ENCODE measurements at regions not wholly inside any gene's neighbourhood (a gene's known extent, or its start where the extent isn't known, plus 50 kb on each side); places are given as distances from the start of the nearest gene placed in this dataset.

GRCh38 chr4:155521382-155521781 lies 144.6 kb upstream of the MAP9 start:
- no peak for TF ChIP-seq POLR2A (IDR thresholded peaks at IDR 0.05; ENCODE audit: low read depth, low read length)
- TF ChIP-seq TAF1 (IDR thresholded peaks at IDR 0.05; ENCODE audit: low read depth, low read length): no peak
- no peak for TF ChIP-seq POLR2AphosphoS5 (IDR thresholded peaks at IDR 0.05; ENCODE audit: low read depth, low read length)
- no peak for TF ChIP-seq POU2F2 (IDR thresholded peaks at IDR 0.05; ENCODE audit: low read depth, low read length)
- no peak for TF ChIP-seq SPI1 (IDR thresholded peaks at IDR 0.05; ENCODE audit: low read depth, low read length)
